Left lung (tissue), 4 donors: ENCODE measurements at regions not wholly inside any gene's neighbourhood (a gene's known extent, or its start where the extent isn't known, plus 50 kb on each side); places are given as distances from the start of the nearest gene placed in this dataset.
"Not testable (repeated sequence)": the region's sequence is repeated elsewhere in the genome, so short reads cannot be mapped to it uniquely, and the experiment has no call there.

ENCODE experiments used
- ATAC-seq: fragments of 200-7000 bp; cut with Tn5 transposase; one replicate; pipeline ENCODE4 v1.9.1; 2020; ENCODE audit warnings: moderate library complexity
- DNase-seq, 4 donors: peaks; one replicate each; pipeline ENCODE4 v3.0.0-alpha.2; 2013 to 2020
- H3K27ac ChIP-seq, 2 donors: fragments of 200-600 bp; sonication (generic) in 1 of 2; one replicate each; pipeline versions ENCODE4 v1.5.0 to v1.8.0; 2020 to 2021
- H3K27me3 ChIP-seq, 2 donors: fragments of 200-600 bp; sonication (generic) in 1 of 2; one replicate each; pipeline versions ENCODE4 v1.5.0 to v1.8.0; 2020 to 2021
- H3K36me3 ChIP-seq, 2 donors: fragments of 200-600 bp; sonication (generic) in 1 of 2; one replicate each; pipeline versions ENCODE4 v1.5.0 to v1.8.0; 2020 to 2021
- H3K4me1 ChIP-seq, 2 donors: fragments of 200-600 bp; one replicate each; pipeline ENCODE4 v1.8.0; 2021
- H3K4me3 ChIP-seq, 2 donors: fragments of 200-600 bp; sonication (generic) in 1 of 2; one replicate each; pipeline versions ENCODE4 v1.5.0 to v1.8.0; 2020 to 2021; ENCODE audit warnings: mild to moderate bottlenecking in 1 of 2
- H3K9me3 ChIP-seq, 2 donors: fragments of 200-600 bp; sonication (generic) in 1 of 2; one replicate each; pipeline versions ENCODE4 v1.5.0 to v1.8.0; 2020 to 2021
- CTCF ChIP-seq, 2 donors: fragments of 200-600 bp; sonication (generic) in 1 of 2; IDR thresholded peaks; one replicate each; pipeline versions ENCODE4 v1.5.0 to v1.8.0; 2021; ENCODE audit warnings: antibody characterized with exemption in 2 of 2
- intact Hi-C, 2 donors: fragments of 100-400 bp; cut with DNase I; formaldehyde crosslinking; loops; one replicate each; pipeline versions ENCODE4 v1.11.2 to v1.14.2; 2022
- donor health status: DM: no; HTN: yes; CAD: no.
- donor health status: DM: no; HTN: no; CAD: no.

GRCh38 chr13:75959861-75960481, 323.8 kb downstream of the LMO7 start:
- H3K36me3 ChIP-seq = no peaks in the 10 kb centered on the region
- no peak for TF ChIP-seq CTCF (IDR thresholded peaks at IDR 0.05)
- ATAC-seq (no peak), DNase-seq (no peak)
- peaks cover 0 to 1% of the 10 kb centered on the region in 2 donors for H3K9me3 ChIP-seq
- no peaks in the 10 kb centered on the region for H3K4me1 ChIP-seq
- intact Hi-C loops = no loop called here
- H3K27ac ChIP-seq = no peak overlapping the region
- H3K27me3 ChIP-seq = no peaks in the 10 kb centered on the region
- no peak overlapping the region for H3K4me3 ChIP-seq

GRCh38 chr13:75953589-75953988, 317.5 kb downstream of the LMO7 start:
- H3K27me3 ChIP-seq, H3K9me3 ChIP-seq, intact Hi-C loops, DNase-seq, H3K4me1 ChIP-seq, H3K36me3 ChIP-seq, H3K27ac ChIP-seq, H3K4me3 ChIP-seq, ATAC-seq: not testable (repeated sequence)

- DNase-seq (no peak), ATAC-seq (no peak)
- no peak overlapping the region for H3K27ac ChIP-seq
- H3K27me3 ChIP-seq = no peaks in the 10 kb centered on the region
- intact Hi-C loops = no loop called here
- H3K4me3 ChIP-seq = no peak overlapping the region
- H3K4me1 ChIP-seq = no peaks in the 10 kb centered on the region
- H3K36me3 ChIP-seq = no peaks in the 10 kb centered on the region
- no peaks in the 10 kb centered on the region for H3K9me3 ChIP-seq
- no peak for TF ChIP-seq CTCF (IDR thresholded peaks at IDR 0.05)
Measured at GRCh38 chr13:75947448-75947847, 311.3 kb downstream of the LMO7 start.

- H3K27ac ChIP-seq = no peak overlapping the region
- ATAC-seq (no peak), DNase-seq (peak in 1 of 4 donors; percentile 14)
- no peaks in the 10 kb centered on the region for H3K4me1 ChIP-seq
- no peaks in the 10 kb centered on the region for H3K36me3 ChIP-seq
- H3K27me3 ChIP-seq = no peaks in the 10 kb centered on the region
- H3K4me3 ChIP-seq = no peak overlapping the region
- intact Hi-C loops = no loop called here
- no peak for TF ChIP-seq CTCF (IDR thresholded peaks at IDR 0.05)
- H3K9me3 ChIP-seq = no peaks in the 10 kb centered on the region
Measured at GRCh38 chr13:75946536-75947284, 310.6 kb downstream of the LMO7 start.

- no peaks in the 10 kb centered on the region for H3K36me3 ChIP-seq
- H3K27me3 ChIP-seq = no peaks in the 10 kb centered on the region
- no peak for ATAC-seq
- DNase-seq = no peak
- no peak overlapping the region for H3K27ac ChIP-seq
- H3K4me1 ChIP-seq = no peaks in the 10 kb centered on the region
- no peaks in the 10 kb centered on the region for H3K9me3 ChIP-seq
- no peak for TF ChIP-seq CTCF (IDR thresholded peaks at IDR 0.05)
- intact Hi-C loops = no loop called here
- H3K4me3 ChIP-seq = no peak overlapping the region
Measured at GRCh38 chr13:75945841-75946482, 309.8 kb downstream of the LMO7 start.
